Liver (tissue), 8 donors: ENCODE measurements at regions not wholly inside any gene's neighbourhood (a gene's known extent, or its start where the extent isn't known, plus 50 kb on each side); places are given as distances from the start of the nearest gene placed in this dataset.

Source experiments
- DNase-seq: peaks from one replicate; pipeline ENCODE4 v3.0.0-alpha.2; 2017; ENCODE audit warnings: low spot score
- H3K27ac ChIP-seq, 2 donors: one replicate each; pipeline ENCODE4 v1.7.0; 2013; ENCODE audit warnings: inconsistent platforms in 2 of 2, low read length in 2 of 2, control low read depth in 1 of 2, low read depth in 1 of 2, mild to moderate bottlenecking in 1 of 2
- H3K27me3 ChIP-seq, 4 donors: one replicate each; pipeline versions ENCODE4 v1.6.1 to v1.7.0; 2013; ENCODE audit warnings: low read length in 3 of 4, inconsistent platforms in 1 of 4, mild to moderate bottlenecking in 1 of 4, moderate library complexity in 1 of 4; ENCODE audit not compliant: control insufficient read depth in 4 of 4, insufficient read depth in 4 of 4
- H3K36me3 ChIP-seq, 4 donors: one replicate each; pipeline versions ENCODE4 v1.6.1 to v1.7.0; 2013; ENCODE audit warnings: low read length in 3 of 4, mild to moderate bottlenecking in 3 of 4, low read depth in 1 of 4, moderate library complexity in 1 of 4; ENCODE audit not compliant: control insufficient read depth in 4 of 4, insufficient read depth in 3 of 4
- H3K4me1 ChIP-seq, 4 donors: one replicate each; pipeline versions ENCODE4 v1.6.1 to v1.7.0; 2013; ENCODE audit warnings: low read length in 3 of 4, mild to moderate bottlenecking in 3 of 4, moderate library complexity in 1 of 4; ENCODE audit not compliant: control insufficient read depth in 4 of 4, insufficient read depth in 4 of 4
- H3K4me3 ChIP-seq, 3 donors: one replicate each; pipeline versions ENCODE4 v1.6.1 to v1.7.0; 2013; ENCODE audit warnings: low read length in 3 of 3, control low read depth in 1 of 3, low read depth in 1 of 3, mild to moderate bottlenecking in 1 of 3
- H3K9ac ChIP-seq, 2 donors: one replicate each; pipeline ENCODE4 v1.7.0; 2013; ENCODE audit warnings: low read length in 2 of 2, mild to moderate bottlenecking in 2 of 2, moderate library complexity in 2 of 2, control low read depth in 1 of 2, low read depth in 1 of 2
- H3K9me3 ChIP-seq, 4 donors: one replicate each; pipeline versions ENCODE4 v1.6.1 to v1.7.0; 2013; ENCODE audit warnings: low read length in 3 of 4; ENCODE audit not compliant: control insufficient read depth in 4 of 4
- ATF3 ChIP-seq: IDR thresholded peaks from 2 replicates; pipeline ENCODE4 v1.6.1; 2016; ENCODE audit warnings: antibody characterized with exemption
- CTCF ChIP-seq: fragments of 150-350 bp; IDR thresholded peaks from 2 replicates; pipeline ENCODE4 v1.5.1; 2017; ENCODE audit warnings: improper control_type of control experiment, low read depth, low read length; ENCODE audit not compliant: missing input control
- EGR1 ChIP-seq, 2 donors: IDR thresholded peaks; 2 replicates each; pipeline ENCODE4 v1.6.1; 2016 to 2018; ENCODE audit warnings: antibody characterized with exemption in 2 of 2, low read depth in 2 of 2
- FOXA1 ChIP-seq: IDR thresholded peaks from 2 replicates; pipeline ENCODE4 v1.6.1; 2016; ENCODE audit warnings: antibody characterized with exemption
- FOXA2 ChIP-seq: IDR thresholded peaks from 2 replicates; pipeline ENCODE4 v1.6.1; 2016; ENCODE audit warnings: antibody characterized with exemption
- GABPA ChIP-seq, 2 donors: IDR thresholded peaks in 1 of 2; conservative IDR thresholded peaks in 1 of 2; 2 replicates each; pipeline ENCODE4 v1.6.1; 2016; ENCODE audit warnings: antibody characterized with exemption in 2 of 2, mild to moderate bottlenecking in 1 of 2, moderate library complexity in 1 of 2
- HNF4A ChIP-seq, 2 donors: conservative IDR thresholded peaks; 2 replicates each; pipeline ENCODE4 v1.6.1; 2016; ENCODE audit warnings: antibody characterized with exemption in 2 of 2, mild to moderate bottlenecking in 2 of 2
- HNF4G ChIP-seq: IDR thresholded peaks from 2 replicates; pipeline ENCODE4 v1.6.1; 2016; ENCODE audit warnings: antibody characterized with exemption
- JUND ChIP-seq, 2 donors: IDR thresholded peaks; 2 replicates each; pipeline ENCODE4 v1.6.1; 2016; ENCODE audit warnings: antibody characterized with exemption in 2 of 2
- MAX ChIP-seq: IDR thresholded peaks from 2 replicates; pipeline ENCODE4 v1.6.1; 2016; ENCODE audit warnings: antibody characterized with exemption
- NR2F2 ChIP-seq: IDR thresholded peaks from 2 replicates; pipeline ENCODE4 v1.6.1; 2016; ENCODE audit warnings: antibody characterized with exemption
- RAD21 ChIP-seq, 2 donors: IDR thresholded peaks; 2 replicates each; pipeline ENCODE4 v1.6.1; 2016; ENCODE audit warnings: antibody characterized with exemption in 2 of 2, mild to moderate bottlenecking in 2 of 2
- REST ChIP-seq: IDR thresholded peaks from 2 replicates; pipeline ENCODE4 v1.6.1; 2016; ENCODE audit warnings: antibody characterized with exemption, mild to moderate bottlenecking
- RXRA ChIP-seq, 2 donors: IDR thresholded peaks; 2 replicates each; pipeline ENCODE4 v1.6.1; 2017 to 2018; ENCODE audit warnings: antibody characterized with exemption in 2 of 2, mild to moderate bottlenecking in 1 of 2
- SP1 ChIP-seq: IDR thresholded peaks from 2 replicates; pipeline ENCODE4 v1.6.1; 2018; ENCODE audit warnings: antibody characterized with exemption, mild to moderate bottlenecking
- TAF1 ChIP-seq: conservative IDR thresholded peaks from 2 replicates; pipeline ENCODE4 v1.6.1; 2016; ENCODE audit warnings: antibody characterized with exemption, mild to moderate bottlenecking
- YY1 ChIP-seq: IDR thresholded peaks from 2 replicates; pipeline ENCODE4 v1.6.1; 2016; ENCODE audit warnings: antibody characterized with exemption, mild to moderate bottlenecking
- ZBTB33 ChIP-seq: IDR thresholded peaks from 2 replicates; pipeline ENCODE4 v1.6.1; 2016; ENCODE audit warnings: antibody characterized with exemption
- WGBS: extraction: QIAGEN DNeasy Blood & Tissue Kit; methylation state at CpG from one replicate; pipeline ENCODE4 v1.1.7; 2013; 5-methylcytosine and 5-hydroxymethylcytosine counted together
- donor health status: healthy.
- donor health status: healthy.
- donor health status: healthy.
- donor health status: healthy.
- donor health status: healthy.

GRCh38 chr3:94937980-94938379 lies 875.1 kb downstream of the NSUN3 start (continued):
- TF ChIP-seq CTCF (no peak), EGR1 (IDR thresholded peaks at IDR 0.05; ENCODE audit: low read depth in 2 of 2) (no peak)

- H3K9me3 ChIP-seq: peaks cover 0 to 2% (median 0%) of the 10 kb centered on the region in 4 donors
- 88% methylated on average over 6 of the region's 6 CpGs for WGBS
- no peak overlapping the region for H3K4me3 ChIP-seq
- no peaks in the 10 kb centered on the region for H3K36me3 ChIP-seq
- H3K27me3 ChIP-seq: peaks cover 0 to 3% (median 0%) of the 10 kb centered on the region in 4 donors
- H3K4me1 ChIP-seq: no peaks in the 10 kb centered on the region
- TF ChIP-seq ATF3: no peak
- TF ChIP-seq TAF1: no peak
- no peak for TF ChIP-seq HNF4G
- no peak for TF ChIP-seq FOXA1
- TF ChIP-seq SP1: no peak
- TF ChIP-seq HNF4A (conservative IDR thresholded peaks at IDR 0.05): no peak
- no peak for TF ChIP-seq NR2F2
- TF ChIP-seq GABPA (IDR thresholded peaks at IDR 0.05 in 1 of 2, conservative IDR thresholded peaks at IDR 0.05 in 1 of 2): no peak
- TF ChIP-seq FOXA2: no peak
- no peak for TF ChIP-seq ZBTB33
- no peak for TF ChIP-seq RXRA (IDR thresholded peaks at IDR 0.05)
- no peak for TF ChIP-seq JUND (IDR thresholded peaks at IDR 0.05)
- TF ChIP-seq YY1: no peak
- TF ChIP-seq REST: no peak
- no peak for TF ChIP-seq EGR1 (IDR thresholded peaks at IDR 0.05; ENCODE audit: low read depth in 2 of 2)
- TF ChIP-seq MAX: no peak
- TF ChIP-seq RAD21 (IDR thresholded peaks at IDR 0.05): no peak
- H3K27ac ChIP-seq: no peak overlapping the region
- no peak overlapping the region for H3K9ac ChIP-seq
- DNase-seq: no peak
Measured at GRCh38 chr3:94946683-94947082, 883.8 kb downstream of the NSUN3 start.
